Sigmoid colon (tissue), 6 donors: ENCODE measurements at regions not wholly inside any gene's neighbourhood (a gene's known extent, or its start where the extent isn't known, plus 50 kb on each side); places are given as distances from the start of the nearest gene placed in this dataset.

Source experiments
- DNase-seq: peaks from one replicate; pipeline ENCODE4 v3.0.0-alpha.2; 2019
- H3K27ac ChIP-seq, 4 donors: fragments of 200-600 bp; sonication (generic); one replicate each; pipeline ENCODE4 v1.5.1; 2016 to 2019; ENCODE audit warnings: mild to moderate bottlenecking in 1 of 4
- H3K27me3 ChIP-seq, 3 donors: fragments of 200-600 bp; sonication (generic); one replicate each; pipeline ENCODE4 v1.5.1; 2019; ENCODE audit warnings: mild to moderate bottlenecking in 1 of 3
- H3K36me3 ChIP-seq, 4 donors: fragments of 200-600 bp; sonication (generic); one replicate each; pipeline ENCODE4 v1.5.1; 2016 to 2019
- H3K4me1 ChIP-seq, 4 donors: fragments of 200-600 bp; sonication (generic); one replicate each; pipeline ENCODE4 v1.5.1; 2017 to 2019
- H3K4me3 ChIP-seq, 4 donors: fragments of 200-600 bp; sonication (generic); one replicate each; pipeline ENCODE4 v1.5.1; 2017 to 2019; ENCODE audit warnings: mild to moderate bottlenecking in 2 of 4, moderate library complexity in 1 of 4
- H3K9me3 ChIP-seq, 4 donors: fragments of 200-600 bp in 3 of 4; sonication (generic) in 3 of 4; one replicate each; pipeline versions ENCODE4 v1.5.1 to v1.6.1; 2013 to 2019
- CTCF ChIP-seq, 4 experiments: fragments of 450-650 bp in 3 of 4; fragments of 200-600 bp in 1 of 4; IDR thresholded peaks; one replicate each; pipeline ENCODE4 v1.5.1; 2016 to 2019; ENCODE audit warnings: antibody characterized with exemption in 4 of 4, mild to moderate bottlenecking in 3 of 4, moderate library complexity in 2 of 4
- EP300 ChIP-seq, 4 donors: sonication (generic); formaldehyde crosslinking; IDR thresholded peaks; one replicate each; pipeline ENCODE4 v1.6.1; 2017; ENCODE audit warnings: antibody characterized with exemption in 4 of 4
- POLR2A ChIP-seq, 2 donors: fragments of 450-650 bp; IDR thresholded peaks; one replicate each; pipeline ENCODE4 v1.6.1; 2016; ENCODE audit warnings: antibody characterized with exemption in 2 of 2, mild to moderate bottlenecking in 2 of 2, moderate library complexity in 2 of 2
- POLR2AphosphoS5 ChIP-seq, 4 donors: sonication (generic); formaldehyde crosslinking; IDR thresholded peaks; one replicate each; pipeline ENCODE4 v1.6.1; 2017; ENCODE audit warnings: antibody characterized with exemption in 4 of 4
- WGBS, 2 donors: extraction: QIAGEN DNeasy Blood & Tissue Kit; methylation state at CpG; one replicate each; pipeline ENCODE4 v1.1.7; 2013; 5-methylcytosine and 5-hydroxymethylcytosine counted together
- intact Hi-C: fragments of 100-400 bp; cut with DNase I; formaldehyde crosslinking; loops from one replicate; pipeline ENCODE4 v1.15.1; 2023
- donor health status: healthy with polysubstance abuse.
- donor health status: healthy.

GRCh38 chr6:66772800-66773199 lies 1065.8 kb upstream of the EYS start:
- H3K4me1 ChIP-seq, result no peaks in the 10 kb centered on the region
- TF ChIP-seq CTCF (IDR thresholded peaks at IDR 0.05), result no peak
- no peak for TF ChIP-seq POLR2A (IDR thresholded peaks at IDR 0.05)
- no peak for TF ChIP-seq POLR2AphosphoS5 (IDR thresholded peaks at IDR 0.05)
- no peak for TF ChIP-seq EP300 (IDR thresholded peaks at IDR 0.05)
- 49 to 56% methylated on average over 2 of the region's 2 CpGs for WGBS, 2 donors
- peaks cover 0 to 6% (median 2%) of the 10 kb centered on the region in 4 donors for H3K9me3 ChIP-seq
- no peak overlapping the region for H3K27ac ChIP-seq
- no peak overlapping the region for H3K4me3 ChIP-seq
- intact Hi-C loops, result no loop called here
- H3K36me3 ChIP-seq, result no peaks in the 10 kb centered on the region
- no peaks in the 10 kb centered on the region for H3K27me3 ChIP-seq
- DNase-seq, result no peak

DNA sequence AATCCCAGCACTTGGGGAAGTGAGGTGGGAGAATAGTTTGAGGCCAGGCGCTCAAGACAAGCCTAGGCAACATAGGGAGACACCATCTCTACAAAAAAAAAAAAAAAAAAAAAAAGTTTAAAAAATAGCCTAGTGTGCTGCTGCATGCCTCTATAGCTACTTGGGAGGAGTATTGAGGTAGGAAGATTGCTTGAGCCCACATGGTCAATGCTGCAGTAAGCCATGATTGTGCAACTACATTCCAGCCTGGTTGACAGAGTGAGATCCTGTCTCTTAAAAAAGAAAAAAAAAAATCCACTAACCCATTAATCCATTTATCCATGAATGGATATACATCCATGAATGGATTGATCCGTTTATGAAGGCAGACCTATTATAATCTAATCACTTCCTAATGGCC lies 1064.6 kb upstream of the EYS start:
- intact Hi-C loops, result no loop called here
- TF ChIP-seq CTCF (IDR thresholded peaks at IDR 0.05) (no peak), POLR2A (IDR thresholded peaks at IDR 0.05) (no peak), EP300 (IDR thresholded peaks at IDR 0.05) (no peak), POLR2AphosphoS5 (IDR thresholded peaks at IDR 0.05) (no peak)
- Histone ChIP-seq H3K4me1 (no peaks in the 10 kb centered on the region), H3K9me3 (peaks cover 0 to 6% (median 2%) of the 10 kb centered on the region in 4 donors), H3K27ac (no peak overlapping the region), H3K27me3 (no peaks in the 10 kb centered on the region), H3K36me3 (no peaks in the 10 kb centered on the region), H3K4me3 (no peak overlapping the region)
- WGBS, 2 donors, result 81 to 84% methylated on average over 2 of the region's 2 CpGs
- no peak for DNase-seq

DNA sequence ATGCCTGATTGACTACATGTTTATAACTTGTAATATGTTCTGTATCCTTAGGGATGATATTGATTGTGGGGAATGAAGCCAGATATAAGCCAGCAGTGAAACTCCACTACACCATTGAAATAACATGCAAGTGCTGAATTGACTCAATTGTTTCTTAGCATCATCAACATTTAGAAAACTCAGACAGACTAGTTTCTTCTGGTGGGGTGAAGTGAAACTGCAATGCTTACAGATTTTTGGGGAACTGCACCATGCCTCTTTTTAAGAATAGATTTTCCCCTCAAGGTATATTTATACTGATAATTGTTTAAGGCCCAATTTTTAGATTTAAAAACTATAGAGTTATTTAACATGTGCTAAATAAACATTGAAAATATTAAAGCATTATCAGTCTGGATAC lies 1044.6 kb upstream of the EYS start:
- Histone ChIP-seq H3K27me3 (no peaks in the 10 kb centered on the region), H3K36me3 (no peaks in the 10 kb centered on the region)
- intact Hi-C loops, result no loop called here

DNA sequence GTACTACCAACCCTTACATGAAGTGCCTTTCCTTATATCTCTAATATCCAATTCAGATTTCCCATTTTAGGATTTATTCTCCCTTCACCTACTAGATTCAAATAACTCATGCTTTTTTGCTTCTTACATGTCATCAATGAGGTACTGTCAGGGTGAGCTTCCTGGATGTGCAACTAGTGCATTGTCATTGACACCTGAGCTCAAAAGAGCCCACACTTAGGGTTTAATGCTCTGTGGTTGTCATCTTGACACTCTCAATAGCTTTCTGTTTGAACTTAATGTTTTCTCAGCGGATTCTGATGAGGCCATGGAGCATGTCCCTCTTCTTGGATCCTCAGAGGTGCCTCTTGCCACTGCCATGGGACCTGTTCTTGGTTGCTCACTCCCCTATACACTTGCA lies 1033.3 kb upstream of the EYS start:
- no peak for DNase-seq
- intact Hi-C loops, result no loop called here
- no peak overlapping the region for H3K27ac ChIP-seq
- no peaks in the 10 kb centered on the region for H3K9me3 ChIP-seq
- H3K27me3 ChIP-seq, result no peaks in the 10 kb centered on the region
- no peaks in the 10 kb centered on the region for H3K4me1 ChIP-seq
- WGBS, 2 donors, result 33 to 66% methylated on average over 1 of the region's 1 CpG
- H3K4me3 ChIP-seq, result no peak overlapping the region
- TF ChIP-seq POLR2AphosphoS5 (IDR thresholded peaks at IDR 0.05) (no peak), EP300 (IDR thresholded peaks at IDR 0.05) (no peak), CTCF (IDR thresholded peaks at IDR 0.05) (no peak), POLR2A (IDR thresholded peaks at IDR 0.05) (no peak)
- no peaks in the 10 kb centered on the region for H3K36me3 ChIP-seq

More for the DNA sequence above, 1044.6 kb upstream of the EYS start:
- no peaks in the 10 kb centered on the region for H3K4me1 ChIP-seq
- no peak for TF ChIP-seq POLR2AphosphoS5 (IDR thresholded peaks at IDR 0.05)
- no peak for TF ChIP-seq CTCF (IDR thresholded peaks at IDR 0.05)
- no peak for TF ChIP-seq POLR2A (IDR thresholded peaks at IDR 0.05)
- DNase-seq, result no peak
- H3K9me3 ChIP-seq, result no peaks in the 10 kb centered on the region
- H3K27ac ChIP-seq, result no peak overlapping the region
- H3K4me3 ChIP-seq, result no peak overlapping the region

- Histone ChIP-seq H3K4me3 (no peak overlapping the region), H3K4me1 (no peaks in the 10 kb centered on the region), H3K27me3 (no peaks in the 10 kb centered on the region), H3K9me3 (no peaks in the 10 kb centered on the region), H3K27ac (no peak overlapping the region), H3K36me3 (no peaks in the 10 kb centered on the region)
- WGBS, 2 donors, result 64 to 70% methylated on average over 5 of the region's 5 CpGs
- TF ChIP-seq POLR2AphosphoS5 (IDR thresholded peaks at IDR 0.05) (no peak), POLR2A (IDR thresholded peaks at IDR 0.05) (no peak), CTCF (IDR thresholded peaks at IDR 0.05) (no peak), EP300 (IDR thresholded peaks at IDR 0.05) (no peak)
- DNase-seq, result no peak
- intact Hi-C loops, result no loop called here
These were observed 1028.3 kb upstream of the EYS start for GRCh38 chr6:66735106-66735890.
